Fibroblast of lung (primary cell): ENCODE measurements at regions not wholly inside any gene's neighbourhood (a gene's known extent, or its start where the extent isn't known, plus 50 kb on each side); places are given as distances from the start of the nearest gene placed in this dataset.

ENCODE experiments used
- DNase-seq, 2 donors: peaks; one replicate each; pipeline versions ENCODE4 v3.0.0 to v3.0.0-alpha.2; 2010; ENCODE audit warnings: low read depth in 2 of 2
- H2AFZ ChIP-seq: 2 replicates; pipeline ENCODE4 v1.5.1; 2012; ENCODE audit warnings: low read length, control low read depth, inconsistent platforms
- H3K27ac ChIP-seq: 2 replicates; pipeline ENCODE4 v1.5.1; 2011; ENCODE audit warnings: low read length, control low read depth; ENCODE audit not compliant: insufficient read depth
- H3K27me3 ChIP-seq: 2 replicates; pipeline ENCODE4 v1.5.1; 2011; ENCODE audit warnings: mild to moderate bottlenecking, low read length; ENCODE audit not compliant: control insufficient read depth, insufficient read depth
- H3K36me3 ChIP-seq: 2 replicates; pipeline ENCODE4 v1.5.1; 2011; ENCODE audit warnings: low read length; ENCODE audit not compliant: control insufficient read depth, insufficient read depth
- H3K4me1 ChIP-seq: 2 replicates; pipeline ENCODE4 v1.5.1; 2011; ENCODE audit warnings: low read length; ENCODE audit not compliant: control insufficient read depth, insufficient read depth; ENCODE audit errors: extremely low read depth
- H3K4me2 ChIP-seq: 2 replicates; pipeline ENCODE4 v1.5.1; 2011; ENCODE audit warnings: low read length, control low read depth; ENCODE audit not compliant: insufficient read depth; ENCODE audit errors: extremely low read depth
- H3K4me3 ChIP-seq, 4 experiments: fragments of 200-600 bp in 1 of 4; sonication (generic) in 1 of 4; replicated peaks in 1 of 4; 2 replicates each; pipeline ENCODE4 v1.5.1; 2011 to 2016; ENCODE audit warnings: low read length in 4 of 4, low read depth in 3 of 4, mild to moderate bottlenecking in 3 of 4, control low read depth in 2 of 4, inconsistent platforms in 1 of 4, mixed read lengths in 1 of 4; ENCODE audit not compliant: insufficient read depth in 1 of 4; ENCODE audit errors: control extremely low read depth in 1 of 4
- H3K79me2 ChIP-seq: 2 replicates; pipeline ENCODE4 v1.5.1; 2012; ENCODE audit warnings: mild to moderate bottlenecking, low read length, inconsistent platforms; ENCODE audit not compliant: control insufficient read depth, insufficient read depth
- H3K9ac ChIP-seq: 2 replicates; pipeline ENCODE4 v1.5.1; 2011; ENCODE audit warnings: mild to moderate bottlenecking, low read length, control low read depth; ENCODE audit not compliant: insufficient read depth
- H3K9me3 ChIP-seq: 2 replicates; pipeline ENCODE4 v1.5.1; 2012; ENCODE audit warnings: low read depth, low read length; ENCODE audit not compliant: control insufficient read depth, insufficient read depth
- H4K20me1 ChIP-seq: 2 replicates; pipeline ENCODE4 v1.5.1; 2011; ENCODE audit warnings: low read length; ENCODE audit not compliant: control insufficient read depth, insufficient read depth; ENCODE audit errors: extremely low read depth
- EZH2 ChIP-seq: IDR thresholded peaks from 2 replicates; pipeline ENCODE4 v1.5.1; 2012; ENCODE audit warnings: low read length, control low read depth, mild to moderate bottlenecking; ENCODE audit errors: missing control alignments
- TF ChIP-seq, protein P1 (sequence below), 2 donors: IDR thresholded peaks in 1 of 2; conservative IDR thresholded peaks in 1 of 2; 1 replicate in 1 of 2; 2 replicates in 1 of 2; pipeline ENCODE4 v1.5.1; 2011 to 2012; ENCODE audit warnings: low read length in 2 of 2, control low read depth in 1 of 2, inconsistent platforms in 1 of 2, low read depth in 1 of 2, mild to moderate bottlenecking in 1 of 2

DNA sequence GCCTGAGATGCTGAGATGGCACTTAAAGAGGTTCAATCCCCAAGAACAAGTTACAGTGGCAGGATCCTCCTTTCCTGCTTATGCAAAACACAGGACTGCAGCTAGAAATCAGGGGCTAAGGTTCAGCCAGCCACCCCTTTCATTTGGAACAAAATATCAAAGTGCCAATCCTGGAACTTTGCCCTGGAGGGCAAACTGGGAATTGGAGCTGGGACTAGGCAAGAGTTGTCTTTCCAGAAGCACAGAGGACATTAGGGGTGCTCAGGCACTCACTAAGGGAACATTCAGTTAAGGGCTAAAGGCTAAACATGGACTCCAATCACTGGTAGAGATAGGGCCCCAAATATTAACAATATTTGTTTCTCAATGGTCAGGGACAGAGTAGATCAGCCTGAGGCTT is 237.2 kb downstream of the EMP1 start:
- Histone ChIP-seq H2AFZ (no peak overlapping the region), H3K9ac (no peak overlapping the region), H3K9me3 (no peaks in the 10 kb centered on the region), H3K4me3 (no peak overlapping the region), H4K20me1 (no peaks in the 10 kb centered on the region), H3K27ac (no peak overlapping the region), H3K4me2 (no peak overlapping the region), H3K4me1 (no peaks in the 10 kb centered on the region), H3K36me3 (no peaks in the 10 kb centered on the region), H3K79me2 (no peaks in the 10 kb centered on the region), H3K27me3 (no peaks in the 10 kb centered on the region)
- no peak for DNase-seq
- no peak for TF ChIP-seq EZH2
- TF ChIP-seq, protein P1, sequence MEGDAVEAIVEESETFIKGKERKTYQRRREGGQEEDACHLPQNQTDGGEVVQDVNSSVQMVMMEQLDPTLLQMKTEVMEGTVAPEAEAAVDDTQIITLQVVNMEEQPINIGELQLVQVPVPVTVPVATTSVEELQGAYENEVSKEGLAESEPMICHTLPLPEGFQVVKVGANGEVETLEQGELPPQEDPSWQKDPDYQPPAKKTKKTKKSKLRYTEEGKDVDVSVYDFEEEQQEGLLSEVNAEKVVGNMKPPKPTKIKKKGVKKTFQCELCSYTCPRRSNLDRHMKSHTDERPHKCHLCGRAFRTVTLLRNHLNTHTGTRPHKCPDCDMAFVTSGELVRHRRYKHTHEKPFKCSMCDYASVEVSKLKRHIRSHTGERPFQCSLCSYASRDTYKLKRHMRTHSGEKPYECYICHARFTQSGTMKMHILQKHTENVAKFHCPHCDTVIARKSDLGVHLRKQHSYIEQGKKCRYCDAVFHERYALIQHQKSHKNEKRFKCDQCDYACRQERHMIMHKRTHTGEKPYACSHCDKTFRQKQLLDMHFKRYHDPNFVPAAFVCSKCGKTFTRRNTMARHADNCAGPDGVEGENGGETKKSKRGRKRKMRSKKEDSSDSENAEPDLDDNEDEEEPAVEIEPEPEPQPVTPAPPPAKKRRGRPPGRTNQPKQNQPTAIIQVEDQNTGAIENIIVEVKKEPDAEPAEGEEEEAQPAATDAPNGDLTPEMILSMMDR (conservative IDR thresholded peaks at IDR 0.05 in 1 of 2, IDR thresholded peaks at IDR 0.05 in 1 of 2; ENCODE audit: low read depth in 1 of 2, low read length in 2 of 2): no peak

DNA sequence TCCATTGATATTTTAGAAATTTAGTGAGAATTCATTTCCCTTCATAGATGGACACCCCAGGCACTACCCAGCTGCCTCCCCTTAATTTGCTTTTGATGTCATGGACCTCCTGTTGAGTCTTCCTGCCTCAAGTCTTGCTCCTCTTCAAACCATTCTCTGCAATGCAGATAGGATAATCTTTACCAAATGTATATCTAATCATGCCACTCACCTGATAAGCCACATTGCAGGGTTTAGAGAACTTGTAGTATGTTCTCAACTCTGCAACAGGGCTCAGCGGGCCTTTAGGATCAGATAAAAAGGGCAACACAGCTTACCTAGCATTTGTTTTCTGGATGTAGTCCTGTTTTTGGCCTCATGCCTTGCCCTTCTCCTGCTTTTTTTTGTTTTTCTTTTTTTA is 234.5 kb downstream of the EMP1 start:
- H3K9ac ChIP-seq: no peak overlapping the region
- TF ChIP-seq, protein P1 (conservative IDR thresholded peaks at IDR 0.05 in 1 of 2, IDR thresholded peaks at IDR 0.05 in 1 of 2; ENCODE audit: low read depth in 1 of 2, low read length in 2 of 2): no peak
- no peak for TF ChIP-seq EZH2
- H3K4me2 ChIP-seq: no peak overlapping the region

DNA sequence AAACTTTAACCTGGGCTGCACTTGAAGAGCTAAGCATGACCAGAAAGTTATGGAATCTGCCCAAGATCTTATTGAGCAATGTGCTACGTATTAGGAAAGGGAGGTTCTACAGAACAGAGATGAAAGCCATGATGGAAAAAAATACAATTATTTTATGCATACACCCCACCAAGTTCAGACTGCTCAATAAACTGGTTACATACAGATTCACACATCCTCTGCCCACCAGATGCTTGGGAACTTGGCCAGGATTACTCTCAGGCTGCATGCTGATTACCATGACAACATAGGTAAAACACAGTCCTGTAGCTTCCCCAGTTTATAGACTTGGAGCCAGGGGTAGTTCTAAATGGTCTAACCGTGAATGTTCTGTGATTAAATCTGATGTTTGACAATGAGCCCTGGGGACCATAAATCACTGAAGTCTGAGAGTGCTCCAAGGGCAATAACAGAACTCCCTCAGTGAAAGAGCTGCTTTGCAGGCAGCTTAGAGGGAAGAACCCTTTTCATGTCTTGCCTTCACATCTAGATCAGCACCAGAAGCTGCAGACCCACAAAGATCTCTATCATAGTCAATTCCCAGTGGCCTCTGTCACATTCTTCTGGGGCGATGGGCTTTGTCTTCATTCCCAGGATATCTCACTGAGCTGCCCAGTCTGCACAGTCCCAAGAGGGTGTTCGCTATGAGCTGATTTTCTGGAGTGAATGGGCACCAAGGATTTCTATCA is 232.2 kb downstream of the EMP1 start:
- Histone ChIP-seq H2AFZ (no peak overlapping the region), H3K9me3 (no peaks in the 10 kb centered on the region), H3K4me1 (no peaks in the 10 kb centered on the region), H3K4me3 (no peak overlapping the region), H3K27me3 (no peaks in the 10 kb centered on the region), H3K27ac (no peak overlapping the region), H3K36me3 (no peaks in the 10 kb centered on the region), H3K79me2 (no peaks in the 10 kb centered on the region), H3K4me2 (no peak overlapping the region), H4K20me1 (no peaks in the 10 kb centered on the region), H3K9ac (no peak overlapping the region)
- peak in 1 of 2 donors; percentile 20 for DNase-seq
- TF ChIP-seq EZH2: no peak
- TF ChIP-seq, protein P1 (conservative IDR thresholded peaks at IDR 0.05 in 1 of 2, IDR thresholded peaks at IDR 0.05 in 1 of 2; ENCODE audit: low read depth in 1 of 2, low read length in 2 of 2): no peak

More for the DNA sequence above, 234.5 kb downstream of the EMP1 start:
- Histone ChIP-seq H3K79me2 (no peaks in the 10 kb centered on the region), H3K9me3 (no peaks in the 10 kb centered on the region), H3K4me1 (no peaks in the 10 kb centered on the region), H3K4me3 (no peak overlapping the region), H2AFZ (no peak overlapping the region), H4K20me1 (no peaks in the 10 kb centered on the region), H3K36me3 (no peaks in the 10 kb centered on the region), H3K27me3 (no peaks in the 10 kb centered on the region), H3K27ac (no peak overlapping the region)
- no peak for DNase-seq
